ENCODE measurements at regions not wholly inside any gene's neighbourhood (a gene's known extent, or its start where the extent isn't known, plus 50 kb on each side); places are given as distances from the start of the nearest gene placed in this dataset.

GRCh38 chr4:56129431-56129861, 180.7 kb downstream of the CEP135 start:
- ChIA-PET POLR2A (interaction anchor here (0.6 kb wide), 1 partner anchor 16 kb away, joined by 3 read pairs; no protein-coding TSS in a partner anchor), CTCF (interaction anchor here (0.9 to 1.0 kb wide), 3 partner anchors 13 to 181 kb away, joined by 3 to 4 read pairs (median 4); partner anchors contain the start of gene CEP135)
- Histone ChIP-seq H3K4me3 (ENCODE audit: control insufficient read depth in 1 of 7, extremely low read depth in 1 of 7, insufficient read depth in 4 of 7, low read depth in 2 of 7, low read length in 6 of 7) (no peak overlapping the region), H3K9me3 (ENCODE audit: control extremely low read depth in 1 of 5, control insufficient read depth in 4 of 5, insufficient read depth in 2 of 5, low read depth in 1 of 5, low read length in 4 of 5) (peaks cover 0 to 3% (median 0%) of the 10 kb centered on the region in 5 experiments), H3K4me1 (ENCODE audit: control extremely low read depth in 1 of 4, control insufficient read depth in 4 of 4, insufficient read depth in 4 of 4, low read length in 3 of 4) (peaks cover 0 to 9% (median 8%) of the 10 kb centered on the region in 4 experiments), H3K36me3 (ENCODE audit: control insufficient read depth in 4 of 4, insufficient read depth in 4 of 4, low read length in 3 of 4) (peaks cover 0 to 3% (median 1%) of the 10 kb centered on the region in 4 experiments), H3K27ac (ENCODE audit: insufficient read depth in 1 of 2, low read depth in 1 of 2, low read length in 2 of 2, poor library complexity in 1 of 2, severe bottlenecking in 2 of 2) (no peak overlapping the region), H3K27me3 (replicated peaks in 2 of 5; ENCODE audit: control insufficient read depth in 4 of 5, insufficient read depth in 5 of 5, low read length in 4 of 5) (no peaks in the 10 kb centered on the region)
- DNase-seq, result peak; percentile 30 to 69 (median 60)
- 0% methylated on average over 1 of the region's 7 CpGs for WGBS (ENCODE audit: insufficient coverage)

DNA sequence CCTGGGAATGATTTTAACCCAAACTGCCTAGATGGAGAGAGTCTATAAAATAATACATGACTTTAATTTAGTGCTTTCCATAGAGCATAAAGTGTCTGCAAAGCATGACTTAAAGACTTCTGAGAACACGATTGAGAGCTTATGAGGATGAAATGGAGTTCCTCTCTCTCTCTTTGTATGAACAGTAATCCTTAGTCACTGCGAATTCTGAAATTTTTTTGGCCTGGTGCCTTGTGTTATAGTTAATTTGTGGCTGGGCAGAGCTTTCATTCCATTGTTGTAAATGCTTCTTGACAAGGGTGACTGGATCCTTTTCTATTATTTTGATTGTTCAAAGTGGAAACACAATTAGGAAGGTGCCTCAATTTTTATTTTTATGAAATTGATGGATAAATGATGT, 179.5 kb downstream of the CEP135 start:
- peaks cover 0 to 3% (median 0%) of the 10 kb centered on the region in 5 experiments for H3K9me3 ChIP-seq (ENCODE audit: control extremely low read depth in 1 of 5, control insufficient read depth in 4 of 5, insufficient read depth in 2 of 5, low read depth in 1 of 5, low read length in 4 of 5)
- ChIA-PET CTCF (interaction anchor here (0.6 to 1.4 kb wide), 2 partner anchors 9 to 71 kb away, joined by 3 to 5 read pairs; no protein-coding TSS in a partner anchor), POLR2A (no interaction called here)
- no peak overlapping the region for H3K4me3 ChIP-seq (ENCODE audit: control insufficient read depth in 1 of 7, extremely low read depth in 1 of 7, insufficient read depth in 4 of 7, low read depth in 2 of 7, low read length in 6 of 7)
- H3K27me3 ChIP-seq (replicated peaks in 2 of 5; ENCODE audit: control insufficient read depth in 4 of 5, insufficient read depth in 5 of 5, low read length in 4 of 5), result no peaks in the 10 kb centered on the region
- H3K27ac ChIP-seq (ENCODE audit: insufficient read depth in 1 of 2, low read depth in 1 of 2, low read length in 2 of 2, poor library complexity in 1 of 2, severe bottlenecking in 2 of 2), result no peak overlapping the region
- peaks cover 0 to 3% (median 1%) of the 10 kb centered on the region in 4 experiments for H3K36me3 ChIP-seq (ENCODE audit: control insufficient read depth in 4 of 4, insufficient read depth in 4 of 4, low read length in 3 of 4)
- DNase-seq, result peak in 2 of 3 donors; percentile 41 to 55
- WGBS (ENCODE audit: insufficient coverage), result 0% methylated on average over 1 of the region's 2 CpGs
- H3K4me1 ChIP-seq (ENCODE audit: control extremely low read depth in 1 of 4, control insufficient read depth in 4 of 4, insufficient read depth in 4 of 4, low read length in 3 of 4), result peaks cover 0 to 2% (median under 1%) of the 10 kb centered on the region in 4 experiments

GRCh38 chr4:56127716-56128115, 179.0 kb downstream of the CEP135 start:
- DNase-seq, result no peak
- Histone ChIP-seq H3K4me3 (ENCODE audit: control insufficient read depth in 1 of 7, extremely low read depth in 1 of 7, insufficient read depth in 4 of 7, low read depth in 2 of 7, low read length in 6 of 7) (no peak overlapping the region), H3K27me3 (replicated peaks in 2 of 5; ENCODE audit: control insufficient read depth in 4 of 5, insufficient read depth in 5 of 5, low read length in 4 of 5) (no peaks in the 10 kb centered on the region), H3K4me1 (ENCODE audit: control extremely low read depth in 1 of 4, control insufficient read depth in 4 of 4, insufficient read depth in 4 of 4, low read length in 3 of 4) (peaks cover 0 to 2% (median under 1%) of the 10 kb centered on the region in 4 experiments), H3K9me3 (ENCODE audit: control extremely low read depth in 1 of 5, control insufficient read depth in 4 of 5, insufficient read depth in 2 of 5, low read depth in 1 of 5, low read length in 4 of 5) (peaks cover 0 to 3% (median 0%) of the 10 kb centered on the region in 5 experiments), H3K27ac (ENCODE audit: insufficient read depth in 1 of 2, low read depth in 1 of 2, low read length in 2 of 2, poor library complexity in 1 of 2, severe bottlenecking in 2 of 2) (no peak overlapping the region), H3K36me3 (ENCODE audit: control insufficient read depth in 4 of 4, insufficient read depth in 4 of 4, low read length in 3 of 4) (peaks cover 0 to 3% (median 1%) of the 10 kb centered on the region in 4 experiments)
- CTCF ChIA-PET, result interaction anchor here (0.6 to 1.4 kb wide), 3 partner anchors 8 to 71 kb away, joined by 3 to 5 read pairs (median 5); no protein-coding TSS in a partner anchor
- POLR2A ChIA-PET, result no interaction called here
- WGBS (ENCODE audit: insufficient coverage), result 100% methylated on average over 1 of the region's 3 CpGs

GRCh38 chr4:56123547-56123946, 174.8 kb downstream of the CEP135 start:
- no peak overlapping the region for H3K4me3 ChIP-seq (ENCODE audit: control insufficient read depth in 1 of 7, extremely low read depth in 1 of 7, insufficient read depth in 4 of 7, low read depth in 2 of 7, low read length in 6 of 7)
- POLR2A ChIA-PET, result no interaction called here

DNA sequence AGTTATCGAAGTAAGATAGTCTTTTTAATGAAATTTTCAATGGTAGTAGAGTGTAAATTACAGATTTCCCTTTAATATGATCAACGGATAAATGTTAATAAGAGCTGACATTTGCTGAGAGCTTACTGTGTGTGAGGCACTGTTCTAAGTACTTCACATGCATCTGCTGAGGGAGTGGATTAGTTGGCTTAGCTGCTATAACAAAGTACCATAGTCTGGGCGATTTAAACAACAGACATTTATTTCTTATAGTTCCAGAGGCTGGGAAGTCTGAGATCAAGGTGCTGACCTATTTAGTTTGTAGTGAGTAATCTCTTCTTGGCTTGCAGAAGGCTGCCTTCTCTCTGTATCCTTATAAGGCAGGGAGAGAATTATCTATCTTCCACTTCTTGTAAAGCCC, 174.3 kb downstream of the CEP135 start:
- H3K4me3 ChIP-seq (ENCODE audit: control insufficient read depth in 1 of 7, extremely low read depth in 1 of 7, insufficient read depth in 4 of 7, low read depth in 2 of 7, low read length in 6 of 7), result no peak overlapping the region
- peaks cover 0 to 3% (median 0%) of the 10 kb centered on the region in 5 experiments for H3K9me3 ChIP-seq (ENCODE audit: control extremely low read depth in 1 of 5, control insufficient read depth in 4 of 5, insufficient read depth in 2 of 5, low read depth in 1 of 5, low read length in 4 of 5)
- ChIA-PET POLR2A (no interaction called here), CTCF (interaction anchor here (0.9 kb wide), 1 partner anchor 12 kb away, joined by 3 read pairs; no protein-coding TSS in a partner anchor)
- H3K36me3 ChIP-seq (ENCODE audit: control insufficient read depth in 4 of 4, insufficient read depth in 4 of 4, low read length in 3 of 4), result peaks cover 0 to 8% (median 3%) of the 10 kb centered on the region in 4 experiments
- H3K4me1 ChIP-seq (ENCODE audit: control extremely low read depth in 1 of 4, control insufficient read depth in 4 of 4, insufficient read depth in 4 of 4, low read length in 3 of 4), result peaks cover 0 to 1% (median 0%) of the 10 kb centered on the region in 4 experiments
- 50% methylated on average over 2 of the region's 3 CpGs for WGBS (ENCODE audit: insufficient coverage)
- H3K27ac ChIP-seq (ENCODE audit: insufficient read depth in 1 of 2, low read depth in 1 of 2, low read length in 2 of 2, poor library complexity in 1 of 2, severe bottlenecking in 2 of 2), result no peak overlapping the region
- no peak for DNase-seq
- H3K27me3 ChIP-seq (replicated peaks in 2 of 5; ENCODE audit: control insufficient read depth in 4 of 5, insufficient read depth in 5 of 5, low read length in 4 of 5), result no peaks in the 10 kb centered on the region

More at GRCh38 chr4:56123547-56123946, 174.8 kb downstream of the CEP135 start:
- 75% methylated on average over 1 of the region's 1 CpG for WGBS (ENCODE audit: insufficient coverage)
- peaks cover 0 to 3% (median 1%) of the 10 kb centered on the region in 4 experiments for H3K36me3 ChIP-seq (ENCODE audit: control insufficient read depth in 4 of 4, insufficient read depth in 4 of 4, low read length in 3 of 4)
- no peaks in the 10 kb centered on the region for H3K27me3 ChIP-seq (replicated peaks in 2 of 5; ENCODE audit: control insufficient read depth in 4 of 5, insufficient read depth in 5 of 5, low read length in 4 of 5)
- peaks cover 0 to 1% (median 0%) of the 10 kb centered on the region in 4 experiments for H3K4me1 ChIP-seq (ENCODE audit: control extremely low read depth in 1 of 4, control insufficient read depth in 4 of 4, insufficient read depth in 4 of 4, low read length in 3 of 4)
- H3K27ac ChIP-seq (ENCODE audit: insufficient read depth in 1 of 2, low read depth in 1 of 2, low read length in 2 of 2, poor library complexity in 1 of 2, severe bottlenecking in 2 of 2), result no peak overlapping the region
- DNase-seq, result no peak
- CTCF ChIA-PET, result interaction anchor here (0.9 kb wide), 1 partner anchor 11 kb away, joined by 3 read pairs; no protein-coding TSS in a partner anchor
- H3K9me3 ChIP-seq (ENCODE audit: control extremely low read depth in 1 of 5, control insufficient read depth in 4 of 5, insufficient read depth in 2 of 5, low read depth in 1 of 5, low read length in 4 of 5), result peaks cover 0 to 3% (median 0%) of the 10 kb centered on the region in 5 experiments

DNA sequence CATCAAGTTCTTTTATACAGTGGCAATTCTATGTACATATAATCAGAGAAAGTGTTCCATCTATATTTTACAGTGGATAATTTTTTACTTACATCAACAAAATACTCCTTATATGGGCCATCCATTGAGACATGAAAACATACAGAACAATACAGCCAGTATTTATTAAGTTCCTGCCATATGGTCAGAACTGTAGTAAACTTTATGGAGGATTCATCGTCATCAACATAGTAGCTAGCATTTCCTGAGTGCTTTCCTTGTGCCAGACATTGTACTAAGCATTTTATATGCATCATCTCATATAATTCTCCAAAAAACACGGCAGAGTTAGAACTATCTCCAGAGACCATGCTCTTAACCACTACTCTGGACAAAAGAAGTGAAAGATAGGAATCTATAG, 170.1 kb downstream of the CEP135 start:
- Histone ChIP-seq H3K4me3 (ENCODE audit: control insufficient read depth in 1 of 7, extremely low read depth in 1 of 7, insufficient read depth in 4 of 7, low read depth in 2 of 7, low read length in 6 of 7) (no peak overlapping the region), H3K36me3 (ENCODE audit: control insufficient read depth in 4 of 4, insufficient read depth in 4 of 4, low read length in 3 of 4) (peaks cover 0 to 8% (median 4%) of the 10 kb centered on the region in 4 experiments), H3K4me1 (ENCODE audit: control extremely low read depth in 1 of 4, control insufficient read depth in 4 of 4, insufficient read depth in 4 of 4, low read length in 3 of 4) (peaks cover 3 to 9% (median 6%) of the 10 kb centered on the region in 4 experiments), H3K27ac (ENCODE audit: insufficient read depth in 1 of 2, low read depth in 1 of 2, low read length in 2 of 2, poor library complexity in 1 of 2, severe bottlenecking in 2 of 2) (no peak overlapping the region), H3K27me3 (replicated peaks in 2 of 5; ENCODE audit: control insufficient read depth in 4 of 5, insufficient read depth in 5 of 5, low read length in 4 of 5) (no peaks in the 10 kb centered on the region), H3K9me3 (ENCODE audit: control extremely low read depth in 1 of 5, control insufficient read depth in 4 of 5, insufficient read depth in 2 of 5, low read depth in 1 of 5, low read length in 4 of 5) (no peaks in the 10 kb centered on the region)
- 83% methylated on average over 1 of the region's 2 CpGs for WGBS (ENCODE audit: insufficient coverage)
- DNase-seq, result no peak
- POLR2A ChIA-PET, result interaction anchor here (0.7 kb wide), 1 partner anchor 254 kb away, joined by 6 read pairs; no protein-coding TSS in a partner anchor
- CTCF ChIA-PET, result interaction anchor here (1.7 kb wide), 1 partner anchor 10 kb away, joined by 5 read pairs; no protein-coding TSS in a partner anchor

GRCh38 chr4:56118055-56118454, 169.3 kb downstream of the CEP135 start:
- Histone ChIP-seq H3K27me3 (replicated peaks in 2 of 5; ENCODE audit: control insufficient read depth in 4 of 5, insufficient read depth in 5 of 5, low read length in 4 of 5) (no peaks in the 10 kb centered on the region), H3K36me3 (ENCODE audit: control insufficient read depth in 4 of 4, insufficient read depth in 4 of 4, low read length in 3 of 4) (peaks cover 0 to 8% (median 4%) of the 10 kb centered on the region in 4 experiments), H3K4me3 (ENCODE audit: control insufficient read depth in 1 of 7, extremely low read depth in 1 of 7, insufficient read depth in 4 of 7, low read depth in 2 of 7, low read length in 6 of 7) (no peak overlapping the region), H3K9me3 (ENCODE audit: control extremely low read depth in 1 of 5, control insufficient read depth in 4 of 5, insufficient read depth in 2 of 5, low read depth in 1 of 5, low read length in 4 of 5) (no peaks in the 10 kb centered on the region), H3K27ac (ENCODE audit: insufficient read depth in 1 of 2, low read depth in 1 of 2, low read length in 2 of 2, poor library complexity in 1 of 2, severe bottlenecking in 2 of 2) (no peak overlapping the region), H3K4me1 (ENCODE audit: control extremely low read depth in 1 of 4, control insufficient read depth in 4 of 4, insufficient read depth in 4 of 4, low read length in 3 of 4) (peaks cover 3 to 12% (median 6%) of the 10 kb centered on the region in 4 experiments)
- WGBS (ENCODE audit: insufficient coverage), result 95% methylated on average over 3 of the region's 5 CpGs
- ChIA-PET POLR2A (no interaction called here), CTCF (no interaction called here)
- DNase-seq, result peak in 2 of 3 donors; percentile 15 to 47
